ENCODE measurements at regions not wholly inside any gene's neighbourhood (a gene's known extent, or its start where the extent isn't known, plus 50 kb on each side); places are given as distances from the start of the nearest gene placed in this dataset.

DNA sequence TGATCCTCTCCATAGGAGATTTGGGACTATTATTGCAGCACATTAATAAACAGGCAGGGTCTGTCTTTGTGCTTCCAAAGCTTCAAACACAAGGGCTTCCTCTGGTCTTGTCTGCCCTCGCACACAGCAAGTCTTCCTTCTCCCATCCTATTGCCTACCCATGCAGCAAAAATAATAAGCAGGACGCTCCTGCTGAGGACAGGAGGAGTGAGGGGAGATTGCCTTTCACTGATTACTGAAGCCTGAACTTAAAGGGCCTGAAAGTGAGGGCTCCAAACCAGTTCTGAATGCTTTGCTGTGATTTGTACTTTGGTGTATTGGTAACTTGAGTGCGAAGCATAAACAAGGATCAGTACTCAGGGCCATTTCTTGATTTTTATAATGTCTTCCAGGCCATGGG is 197.6 kb upstream of the XYLT1 start:
- no peak for DNase-seq (ENCODE audit: unreplicated experiment)
- ChIA-PET CTCF (interaction anchor here (0.7 kb wide), 1 partner anchor 738 kb away, joined by 4 read pairs; no protein-coding TSS in a partner anchor), POLR2A (no interaction called here)
- Mint-ChIP-seq H3K27ac (ENCODE audit: low read depth, unreplicated experiment) (no peak overlapping the region), H3K4me1 (ENCODE audit: insufficient read depth, unreplicated experiment) (no peaks in the 10 kb centered on the region), H3K36me3 (ENCODE audit: insufficient read depth, unreplicated experiment) (no peaks in the 10 kb centered on the region), H3K9me3 (ENCODE audit: unreplicated experiment) (peaks cover 7% of the 10 kb centered on the region), H3K4me3 (ENCODE audit: unreplicated experiment) (no peak overlapping the region), H3K27me3 (ENCODE audit: insufficient read depth, unreplicated experiment) (no peaks in the 10 kb centered on the region)
- no TSS peak for BruUV-seq (replicated peaks)
- intact Hi-C loops (cut with micrococcal nuclease): no loop called here
- TF ChIP-seq, protein P1, sequence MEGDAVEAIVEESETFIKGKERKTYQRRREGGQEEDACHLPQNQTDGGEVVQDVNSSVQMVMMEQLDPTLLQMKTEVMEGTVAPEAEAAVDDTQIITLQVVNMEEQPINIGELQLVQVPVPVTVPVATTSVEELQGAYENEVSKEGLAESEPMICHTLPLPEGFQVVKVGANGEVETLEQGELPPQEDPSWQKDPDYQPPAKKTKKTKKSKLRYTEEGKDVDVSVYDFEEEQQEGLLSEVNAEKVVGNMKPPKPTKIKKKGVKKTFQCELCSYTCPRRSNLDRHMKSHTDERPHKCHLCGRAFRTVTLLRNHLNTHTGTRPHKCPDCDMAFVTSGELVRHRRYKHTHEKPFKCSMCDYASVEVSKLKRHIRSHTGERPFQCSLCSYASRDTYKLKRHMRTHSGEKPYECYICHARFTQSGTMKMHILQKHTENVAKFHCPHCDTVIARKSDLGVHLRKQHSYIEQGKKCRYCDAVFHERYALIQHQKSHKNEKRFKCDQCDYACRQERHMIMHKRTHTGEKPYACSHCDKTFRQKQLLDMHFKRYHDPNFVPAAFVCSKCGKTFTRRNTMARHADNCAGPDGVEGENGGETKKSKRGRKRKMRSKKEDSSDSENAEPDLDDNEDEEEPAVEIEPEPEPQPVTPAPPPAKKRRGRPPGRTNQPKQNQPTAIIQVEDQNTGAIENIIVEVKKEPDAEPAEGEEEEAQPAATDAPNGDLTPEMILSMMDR (IDR thresholded peaks at IDR 0.05; ENCODE audit: unreplicated experiment): no peak

DNA sequence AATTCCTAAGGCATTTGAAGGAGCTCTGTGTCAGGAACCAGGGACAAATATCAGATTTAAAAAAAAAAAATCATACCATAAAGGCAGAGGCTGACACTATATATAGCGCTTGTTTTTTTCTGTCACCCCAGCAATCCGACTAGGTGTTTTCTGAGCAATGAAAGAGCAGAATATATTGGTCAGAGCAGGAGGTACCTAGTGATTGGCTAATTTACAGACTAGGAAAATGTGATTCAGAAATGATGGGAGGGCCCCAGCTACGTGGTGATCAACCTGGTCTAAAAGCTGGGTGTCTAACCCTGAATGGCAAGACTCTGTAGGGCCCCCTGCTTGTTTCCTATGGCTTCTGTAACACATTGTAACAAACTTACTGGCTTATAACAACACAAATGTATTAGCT is 195.5 kb upstream of the XYLT1 start:
- Mint-ChIP-seq H3K4me3 (ENCODE audit: unreplicated experiment) (no peak overlapping the region), H3K9me3 (ENCODE audit: unreplicated experiment) (peaks cover 7% of the 10 kb centered on the region), H3K27me3 (ENCODE audit: insufficient read depth, unreplicated experiment) (no peaks in the 10 kb centered on the region), H3K27ac (ENCODE audit: low read depth, unreplicated experiment) (no peak overlapping the region), H3K36me3 (ENCODE audit: insufficient read depth, unreplicated experiment) (no peaks in the 10 kb centered on the region), H3K4me1 (ENCODE audit: insufficient read depth, unreplicated experiment) (no peaks in the 10 kb centered on the region)
- TF ChIP-seq, protein P1 (IDR thresholded peaks at IDR 0.05; ENCODE audit: unreplicated experiment): no peak
- ChIA-PET CTCF (no interaction called here), POLR2A (no interaction called here)
- no TSS peak for BruUV-seq (replicated peaks)
- intact Hi-C loops (cut with micrococcal nuclease): no loop called here
- no peak for DNase-seq (ENCODE audit: unreplicated experiment)

DNA sequence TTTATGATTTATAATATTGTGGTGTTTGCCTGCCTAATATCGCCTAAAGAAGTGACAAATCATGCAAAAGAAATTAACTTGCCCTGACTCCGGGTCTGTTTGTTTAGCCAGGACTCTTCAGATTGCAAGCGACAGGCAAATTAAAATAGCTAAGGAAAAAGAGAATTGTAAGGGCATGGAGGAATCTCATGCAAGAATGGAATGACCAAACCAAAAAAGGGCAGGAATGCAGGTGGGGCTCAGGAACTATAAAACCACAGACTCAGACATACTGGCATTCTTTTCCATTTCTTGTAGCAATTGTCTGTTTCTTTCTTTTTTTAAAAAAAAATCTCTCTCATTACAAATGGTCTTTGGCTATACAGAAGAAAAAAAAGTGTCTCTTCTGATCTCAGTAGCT is 188.1 kb upstream of the XYLT1 start:
- no peak for DNase-seq (ENCODE audit: unreplicated experiment)
- ChIA-PET CTCF (no interaction called here), POLR2A (no interaction called here)
- Mint-ChIP-seq H3K27me3 (ENCODE audit: insufficient read depth, unreplicated experiment) (no peaks in the 10 kb centered on the region), H3K4me3 (ENCODE audit: unreplicated experiment) (no peak overlapping the region), H3K9me3 (ENCODE audit: unreplicated experiment) (peaks cover 24% of the 10 kb centered on the region), H3K27ac (ENCODE audit: low read depth, unreplicated experiment) (no peak overlapping the region), H3K36me3 (ENCODE audit: insufficient read depth, unreplicated experiment) (peaks cover 6% of the 10 kb centered on the region), H3K4me1 (ENCODE audit: insufficient read depth, unreplicated experiment) (no peaks in the 10 kb centered on the region)
- BruUV-seq (replicated peaks): no TSS peak
- intact Hi-C loops (cut with micrococcal nuclease): no loop called here
- TF ChIP-seq, protein P1 (IDR thresholded peaks at IDR 0.05; ENCODE audit: unreplicated experiment): no peak

DNA sequence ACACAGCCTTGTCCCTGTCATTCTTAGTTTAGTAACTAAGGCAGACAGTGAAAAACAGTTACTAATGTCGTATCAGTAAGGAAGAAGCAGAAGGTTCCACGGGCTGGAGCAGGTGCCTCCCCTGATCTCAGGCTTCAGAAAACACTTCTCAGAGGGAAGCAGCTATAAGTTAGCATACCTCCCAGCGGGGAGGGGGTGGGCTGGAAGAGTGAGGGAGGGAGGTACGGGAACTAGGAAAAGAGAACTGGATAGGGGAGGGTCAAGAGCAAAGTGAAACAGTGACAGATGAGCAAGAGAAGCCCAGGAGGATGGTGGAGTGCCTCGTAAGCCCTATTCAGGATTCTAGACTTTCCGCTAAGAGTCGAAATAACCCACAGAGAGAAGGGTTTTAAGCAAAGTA is 186.3 kb upstream of the XYLT1 start:
- intact Hi-C loops (cut with micrococcal nuclease): no loop called here
- Mint-ChIP-seq H3K27ac (ENCODE audit: low read depth, unreplicated experiment) (no peak overlapping the region), H3K4me3 (ENCODE audit: unreplicated experiment) (no peak overlapping the region), H3K27me3 (ENCODE audit: insufficient read depth, unreplicated experiment) (no peaks in the 10 kb centered on the region), H3K36me3 (ENCODE audit: insufficient read depth, unreplicated experiment) (peaks cover 6% of the 10 kb centered on the region), H3K4me1 (ENCODE audit: insufficient read depth, unreplicated experiment) (no peaks in the 10 kb centered on the region), H3K9me3 (ENCODE audit: unreplicated experiment) (peaks cover 35% of the 10 kb centered on the region)
- no peak for DNase-seq (ENCODE audit: unreplicated experiment)
- ChIA-PET CTCF (no interaction called here), POLR2A (no interaction called here)
- TF ChIP-seq, protein P1 (IDR thresholded peaks at IDR 0.05; ENCODE audit: unreplicated experiment): no peak
- BruUV-seq (replicated peaks): no TSS peak

Measured in MCF 10A (cell line).